Mesothelial cell of epicardium (in vitro differentiated cells): ENCODE measurements at regions not wholly inside any gene's neighbourhood (a gene's known extent, or its start where the extent isn't known, plus 50 kb on each side); places are given as distances from the start of the nearest gene placed in this dataset.

ENCODE experiments used
- DNase-seq, 2 experiments: peaks; one replicate each; pipeline ENCODE4 v3.0.0; 2021; ENCODE audit warnings: low spot score in 2 of 2; ENCODE audit not compliant: unreplicated experiment in 2 of 2
- H3K27ac Mint-ChIP-seq: 2 replicates; pipeline ENCODE4 v1.8.0; 2021; ENCODE audit warnings: mixed read lengths
- H3K27me3 Mint-ChIP-seq: 2 replicates; pipeline ENCODE4 v1.8.0; 2021; ENCODE audit warnings: low read depth, mixed read lengths
- H3K36me3 Mint-ChIP-seq: 2 replicates; pipeline ENCODE4 v1.8.0; 2021; ENCODE audit warnings: mixed read lengths
- H3K4me1 Mint-ChIP-seq: 2 replicates; pipeline ENCODE4 v1.8.0; 2021; ENCODE audit warnings: mixed read lengths
- H3K4me3 Mint-ChIP-seq: 2 replicates; pipeline ENCODE4 v1.8.0; 2021; ENCODE audit warnings: mild to moderate bottlenecking, moderate library complexity, mixed read lengths
- H3K9me3 Mint-ChIP-seq: 2 replicates; pipeline ENCODE4 v1.8.0; 2021; ENCODE audit warnings: mixed read lengths
- TF ChIP-seq, protein P1 (sequence below): fragments of 200-600 bp; sonication (generic); IDR thresholded peaks from one replicate; pipeline ENCODE4 v1.5.0; 2021; ENCODE audit warnings: antibody characterized with exemption; ENCODE audit not compliant: unreplicated experiment

DNA sequence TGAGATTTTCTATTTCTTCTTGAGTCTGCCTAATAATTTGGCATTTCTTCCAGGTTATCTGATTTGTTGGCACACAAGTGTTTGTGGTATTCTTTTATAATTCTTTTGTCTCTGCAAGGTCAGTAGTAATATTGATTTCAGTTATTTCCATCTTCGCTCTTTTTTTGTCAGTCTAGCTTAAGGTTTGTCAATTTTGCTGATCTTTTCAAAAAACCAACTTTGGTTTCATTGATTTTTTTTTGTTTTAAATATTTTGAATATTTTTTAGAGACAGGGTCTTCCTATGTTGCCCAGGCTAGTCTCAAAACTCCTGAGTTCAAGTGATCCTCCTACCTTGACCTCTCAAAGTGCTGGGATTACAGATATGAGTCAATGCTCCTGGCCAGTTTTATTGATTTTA lies 162.8 kb downstream of the BARX1 start:
- Mint-ChIP-seq H3K36me3 (no peaks in the 10 kb centered on the region), H3K27ac (no peak overlapping the region), H3K27me3 (peaks cover 65% of the 10 kb centered on the region), H3K4me1 (no peaks in the 10 kb centered on the region), H3K4me3 (no peak overlapping the region), H3K9me3 (peaks cover 12% of the 10 kb centered on the region)
- no peak for DNase-seq
- TF ChIP-seq, protein P1, sequence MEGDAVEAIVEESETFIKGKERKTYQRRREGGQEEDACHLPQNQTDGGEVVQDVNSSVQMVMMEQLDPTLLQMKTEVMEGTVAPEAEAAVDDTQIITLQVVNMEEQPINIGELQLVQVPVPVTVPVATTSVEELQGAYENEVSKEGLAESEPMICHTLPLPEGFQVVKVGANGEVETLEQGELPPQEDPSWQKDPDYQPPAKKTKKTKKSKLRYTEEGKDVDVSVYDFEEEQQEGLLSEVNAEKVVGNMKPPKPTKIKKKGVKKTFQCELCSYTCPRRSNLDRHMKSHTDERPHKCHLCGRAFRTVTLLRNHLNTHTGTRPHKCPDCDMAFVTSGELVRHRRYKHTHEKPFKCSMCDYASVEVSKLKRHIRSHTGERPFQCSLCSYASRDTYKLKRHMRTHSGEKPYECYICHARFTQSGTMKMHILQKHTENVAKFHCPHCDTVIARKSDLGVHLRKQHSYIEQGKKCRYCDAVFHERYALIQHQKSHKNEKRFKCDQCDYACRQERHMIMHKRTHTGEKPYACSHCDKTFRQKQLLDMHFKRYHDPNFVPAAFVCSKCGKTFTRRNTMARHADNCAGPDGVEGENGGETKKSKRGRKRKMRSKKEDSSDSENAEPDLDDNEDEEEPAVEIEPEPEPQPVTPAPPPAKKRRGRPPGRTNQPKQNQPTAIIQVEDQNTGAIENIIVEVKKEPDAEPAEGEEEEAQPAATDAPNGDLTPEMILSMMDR = no peak

DNA sequence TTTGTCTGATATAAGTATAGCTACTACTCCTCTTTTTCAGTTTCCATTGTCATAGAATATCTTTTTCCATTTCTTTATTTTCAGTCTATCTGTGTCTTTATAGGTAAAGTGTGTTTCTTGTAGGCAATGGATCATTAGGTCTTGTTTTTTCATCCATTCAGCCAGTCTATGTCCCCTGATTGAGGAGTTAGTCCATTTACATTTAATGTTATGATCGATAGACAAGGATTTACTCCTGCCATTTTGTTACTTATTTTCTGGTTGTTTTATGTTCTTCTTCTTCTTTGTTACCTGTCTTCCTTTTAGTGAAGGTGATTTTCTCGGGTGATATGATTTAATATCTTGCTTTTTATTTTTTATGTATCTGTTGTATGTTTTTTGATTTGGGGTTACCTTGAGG lies 169.0 kb downstream of the BARX1 start:
- Mint-ChIP-seq H3K9me3 (peaks cover 59% of the 10 kb centered on the region), H3K27ac (no peak overlapping the region), H3K4me3 (no peak overlapping the region), H3K36me3 (no peaks in the 10 kb centered on the region), H3K4me1 (no peaks in the 10 kb centered on the region), H3K27me3 (peaks cover 40% of the 10 kb centered on the region)
- TF ChIP-seq, protein P1 = no peak
- DNase-seq = no peak

DNA sequence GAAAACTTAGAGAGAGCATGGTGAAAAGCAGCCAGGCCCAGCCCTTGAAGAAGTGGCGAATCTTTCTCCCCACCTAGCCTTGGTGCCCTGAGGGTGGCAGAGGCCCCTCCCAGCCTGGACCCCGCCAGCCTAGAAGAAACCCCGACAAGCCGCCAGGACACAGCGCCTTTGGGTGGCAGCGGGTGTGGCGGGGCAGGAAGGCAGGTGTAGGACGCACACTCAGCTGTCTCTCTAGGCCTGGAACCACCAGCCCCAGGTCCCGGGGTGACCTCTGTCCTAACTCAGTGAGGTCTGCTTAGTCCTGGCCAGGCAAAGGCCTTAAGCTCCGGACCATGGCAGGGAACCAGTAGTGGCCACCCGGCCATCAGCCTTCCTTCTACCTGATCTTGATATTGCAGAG lies 178.3 kb downstream of the BARX1 start:
- Mint-ChIP-seq H3K4me3 (no peak overlapping the region), H3K9me3 (no peaks in the 10 kb centered on the region), H3K4me1 (no peaks in the 10 kb centered on the region), H3K36me3 (no peaks in the 10 kb centered on the region), H3K27ac (no peak overlapping the region), H3K27me3 (peaks cover 31% of the 10 kb centered on the region)
- TF ChIP-seq, protein P1 = no peak
- no peak for DNase-seq

DNA sequence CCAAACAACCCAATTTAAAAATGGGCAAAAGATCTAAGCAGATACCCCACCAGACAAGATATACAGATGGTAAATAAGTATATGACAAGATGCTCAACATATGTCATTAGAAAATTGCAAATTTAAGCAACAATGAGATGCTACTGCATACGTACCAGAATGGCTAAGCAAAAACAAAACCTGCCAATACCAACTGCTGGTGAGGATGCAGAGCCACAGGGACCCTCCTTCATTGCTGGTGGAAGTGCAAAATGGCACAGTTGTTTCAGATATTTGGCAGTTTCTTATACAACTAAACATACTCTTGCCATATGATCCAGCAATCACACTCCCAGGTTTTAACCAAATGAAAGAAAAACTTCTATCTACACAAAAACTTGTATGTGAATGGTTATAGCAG lies 178.9 kb downstream of the BARX1 start:
- Mint-ChIP-seq H3K4me1 (no peaks in the 10 kb centered on the region), H3K27me3 (peaks cover 31% of the 10 kb centered on the region), H3K27ac (no peak overlapping the region), H3K9me3 (peaks cover 4% of the 10 kb centered on the region), H3K36me3 (no peaks in the 10 kb centered on the region), H3K4me3 (no peak overlapping the region)
- no peak for DNase-seq
- TF ChIP-seq, protein P1 = no peak

DNA sequence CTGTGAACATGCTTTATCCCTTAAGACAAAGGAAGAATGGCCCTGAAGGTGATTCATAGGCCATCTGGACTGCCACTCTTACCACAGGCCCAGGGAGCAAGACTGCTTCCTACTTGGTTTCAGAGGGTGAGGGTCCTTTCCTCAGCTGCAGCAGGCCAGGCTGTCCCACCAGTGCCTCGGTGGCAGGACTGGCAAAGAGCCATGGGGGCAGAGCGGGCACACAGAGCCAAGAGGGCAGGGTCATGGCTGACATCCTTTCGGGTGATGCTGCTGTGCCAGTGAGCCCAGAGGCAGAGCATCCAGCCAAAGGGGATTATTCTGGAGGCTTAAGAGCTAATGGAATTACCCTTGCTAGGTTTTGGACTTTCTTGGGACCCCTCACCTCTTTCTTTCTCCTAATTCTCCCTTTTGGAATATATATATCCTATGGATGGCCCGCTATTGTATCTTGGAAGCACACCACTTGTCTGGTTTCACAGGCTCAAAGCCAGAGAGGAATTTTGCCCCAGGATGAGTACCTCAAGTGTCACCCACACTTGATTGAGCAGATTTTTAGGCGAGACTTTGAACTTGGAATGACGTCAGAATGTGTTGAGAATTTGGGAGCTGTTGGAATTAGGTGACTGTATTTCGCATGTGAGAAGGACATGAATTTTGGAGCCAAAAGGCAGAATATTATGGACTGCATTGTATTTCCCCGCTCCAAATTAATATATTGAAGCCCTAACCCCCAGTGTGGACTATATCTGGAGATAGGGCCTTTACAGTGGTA lies 180.6 kb downstream of the BARX1 start:
- TF ChIP-seq, protein P1 = no peak
- no peaks in the 10 kb centered on the region for H3K4me1 Mint-ChIP-seq
- no peaks in the 10 kb centered on the region for H3K36me3 Mint-ChIP-seq
- no peak for DNase-seq
- H3K27me3 Mint-ChIP-seq = peaks cover 25% of the 10 kb centered on the region
- H3K27ac Mint-ChIP-seq = no peak overlapping the region
- no peak overlapping the region for H3K4me3 Mint-ChIP-seq
- peaks cover 13% of the 10 kb centered on the region for H3K9me3 Mint-ChIP-seq
